Left ventricle myocardium superior (tissue), 1 donor: ENCODE measurements at regions not wholly inside any gene's neighbourhood (a gene's known extent, or its start where the extent isn't known, plus 50 kb on each side); places are given as distances from the start of the nearest gene placed in this dataset.

Experiments
- ATAC-seq: fragments of 200-7000 bp; cut with Tn5 transposase; one replicate; pipeline ENCODE4 v1.9.1; 2020; ENCODE audit warnings: mild to moderate bottlenecking, moderate library complexity
- DNase-seq: peaks from one replicate; pipeline ENCODE4 v3.0.0-alpha.2; 2020
- intact Hi-C: fragments of 100-400 bp; cut with micrococcal nuclease; formaldehyde crosslinking; loops from one replicate; pipeline ENCODE4 v1.11.0; 2022
- donor health status: DM: no; HTN: yes; CAD: no; lungs with severe emphysema.

- intact Hi-C loops, result no loop called here
- ATAC-seq, result no peak
- no peak for DNase-seq
These were observed 91.3 kb upstream of the PRR23E start for GRCh38 chr3:127101411-127102187.

GRCh38 chr3:127102188-127102520 lies 90.8 kb upstream of the PRR23E start:
- ATAC-seq, result no peak

GRCh38 chr3:127102587-127102986 lies 90.3 kb upstream of the PRR23E start:
- ATAC-seq (no peak), DNase-seq (no peak)
- intact Hi-C loops, result no loop called here

More at GRCh38 chr3:127102188-127102520, 90.8 kb upstream of the PRR23E start:
- no peak for DNase-seq
- intact Hi-C loops, result no loop called here

GRCh38 chr3:127103080-127103479 lies 89.9 kb upstream of the PRR23E start:
- no peak for ATAC-seq
- intact Hi-C loops, result no loop called here

GRCh38 chr3:127104586-127104985 lies 88.3 kb upstream of the PRR23E start:
- DNase-seq (no peak), ATAC-seq (no peak)
- intact Hi-C loops, result no loop called here

More at GRCh38 chr3:127103080-127103479, 89.9 kb upstream of the PRR23E start:
- no peak for DNase-seq

GRCh38 chr3:127105587-127105986 lies 87.3 kb upstream of the PRR23E start:
- intact Hi-C loops, result no loop called here
- no peak for ATAC-seq
- DNase-seq, result no peak

- intact Hi-C loops, result no loop called here
- ATAC-seq (no peak), DNase-seq (no peak)
These were observed 86.9 kb upstream of the PRR23E start for GRCh38 chr3:127106053-127106452.

GRCh38 chr3:127106456-127106855 lies 86.5 kb upstream of the PRR23E start:
- ATAC-seq, result no peak
- intact Hi-C loops, result no loop called here
- DNase-seq, result no peak

- intact Hi-C loops, result no loop called here
- no peak for DNase-seq
- no peak for ATAC-seq
These were observed 85.9 kb upstream of the PRR23E start for GRCh38 chr3:127107002-127107401.

- no peak for DNase-seq
- ATAC-seq, result no peak
- intact Hi-C loops, result no loop called here
These were observed 85.2 kb upstream of the PRR23E start for GRCh38 chr3:127107491-127108375.

GRCh38 chr3:127108796-127109195 lies 84.1 kb upstream of the PRR23E start:
- intact Hi-C loops, result no loop called here
- no peak for DNase-seq
- ATAC-seq, result no peak

- intact Hi-C loops, result no loop called here
- ATAC-seq (no peak), DNase-seq (no peak)
These were observed 81.8 kb upstream of the PRR23E start for GRCh38 chr3:127110982-127111693.

GRCh38 chr3:127112796-127113570 lies 79.9 kb upstream of the PRR23E start:
- DNase-seq (no peak), ATAC-seq (no peak)
- intact Hi-C loops, result no loop called here

GRCh38 chr3:127113571-127113891 lies 79.4 kb upstream of the PRR23E start:
- intact Hi-C loops, result no loop called here
- no peak for DNase-seq
- ATAC-seq, result no peak

- intact Hi-C loops, result no loop called here
- DNase-seq (no peak), ATAC-seq (no peak)
These were observed 78.4 kb upstream of the PRR23E start for GRCh38 chr3:127114337-127115070.

GRCh38 chr3:127115691-127116351 lies 77.1 kb upstream of the PRR23E start:
- DNase-seq (no peak), ATAC-seq (no peak)
- intact Hi-C loops, result no loop called here

GRCh38 chr3:127118366-127118765 lies 74.6 kb upstream of the PRR23E start:
- ATAC-seq (no peak), DNase-seq (no peak)
- intact Hi-C loops, result no loop called here
